Stimulated activated CD4-positive, alpha-beta T cell treated with anti-CD3 and anti-CD28 coated beads, TNF-alpha, amount 100 ng/mL, for 48 hours (primary cell): ENCODE measurements at regions not wholly inside any gene's neighbourhood (a gene's known extent, or its start where the extent isn't known, plus 50 kb on each side); places are given as distances from the start of the nearest gene placed in this dataset.

Experiments
- DNase-seq, 3 donors: peaks; one replicate each; pipeline ENCODE4 v3.0.0-alpha.2; 2020; ENCODE audit warnings: low read depth in 3 of 3

DNA sequence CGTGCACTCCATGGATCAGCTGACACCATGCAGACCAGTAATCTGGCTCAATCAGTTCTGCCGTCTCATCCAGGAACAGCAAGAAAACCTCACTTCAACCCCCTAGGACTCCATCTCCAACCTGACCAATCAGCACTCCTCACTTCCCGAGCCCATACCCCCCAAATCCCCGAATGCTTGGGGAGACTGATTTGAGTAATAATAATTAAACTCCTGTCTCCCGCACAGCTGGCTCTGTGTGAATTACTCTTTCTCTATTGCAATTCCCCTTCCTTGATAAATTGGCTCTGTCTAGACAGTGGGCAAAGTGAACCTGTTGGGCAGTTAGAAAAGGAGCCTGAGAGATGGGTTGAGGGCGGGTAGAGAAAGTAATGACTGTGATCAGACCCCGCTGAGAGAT is 320.0 kb downstream of the HAPSTR1 start:
- DNase-seq, result no peak

DNA sequence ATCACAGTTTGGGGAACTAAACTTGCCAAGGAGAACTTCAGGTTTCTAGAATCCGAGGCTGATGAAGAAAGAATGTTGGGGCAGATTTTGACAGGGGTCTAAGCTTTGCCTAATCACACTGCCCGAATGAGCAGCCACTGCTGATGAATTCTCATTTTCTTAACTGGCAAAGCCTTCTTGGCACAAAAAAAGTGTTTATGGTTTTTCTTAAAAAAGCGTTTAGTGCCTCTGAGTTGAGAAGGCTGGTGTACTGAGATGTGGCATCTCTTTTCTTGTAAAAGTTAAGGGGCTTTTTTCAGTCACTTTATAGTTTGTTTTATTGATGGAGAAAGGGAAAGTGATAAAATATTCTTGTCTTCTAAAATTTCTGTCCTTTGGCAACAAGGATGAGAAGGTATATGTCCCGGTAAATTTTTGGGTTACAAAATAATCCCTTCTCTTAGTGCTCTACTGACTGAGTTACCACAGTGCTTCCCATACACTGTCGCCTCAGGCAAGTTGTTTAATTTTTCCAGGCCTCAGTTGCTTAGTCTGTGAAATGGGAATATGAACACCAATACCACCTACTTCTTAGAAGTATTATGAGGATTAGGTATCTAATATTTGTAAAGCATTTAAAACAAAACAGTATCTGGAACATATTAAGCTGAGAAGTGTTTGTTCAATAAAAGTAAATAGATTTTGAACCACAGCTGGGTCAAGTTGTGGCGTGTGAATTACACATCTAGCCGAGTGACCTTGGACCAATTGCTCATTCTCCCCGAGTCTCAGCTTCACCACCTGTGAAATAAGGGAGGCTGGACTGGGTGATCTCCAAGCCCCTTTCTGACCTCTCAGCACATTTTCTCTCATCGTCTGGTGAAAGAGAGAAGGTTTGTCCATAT is 320.8 kb downstream of the HAPSTR1 start:
- no peak for DNase-seq

DNA sequence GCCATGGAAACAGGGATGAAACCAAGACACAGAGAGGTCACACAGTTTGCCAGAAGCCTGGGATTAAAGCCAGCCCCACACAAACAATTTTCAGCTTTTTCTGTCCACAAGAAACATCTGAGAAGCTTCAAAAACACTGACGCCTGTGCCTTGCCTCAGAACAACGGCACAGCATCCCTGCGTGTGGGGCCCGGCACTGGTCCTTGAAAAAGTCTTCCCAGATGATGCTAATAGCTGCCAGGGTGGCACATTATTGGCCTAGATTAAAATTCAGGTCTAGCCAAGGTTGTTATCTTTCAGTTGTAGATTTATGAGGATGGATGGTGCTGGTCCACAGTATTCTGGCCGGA is 321.4 kb downstream of the HAPSTR1 start:
- no peak for DNase-seq

DNA sequence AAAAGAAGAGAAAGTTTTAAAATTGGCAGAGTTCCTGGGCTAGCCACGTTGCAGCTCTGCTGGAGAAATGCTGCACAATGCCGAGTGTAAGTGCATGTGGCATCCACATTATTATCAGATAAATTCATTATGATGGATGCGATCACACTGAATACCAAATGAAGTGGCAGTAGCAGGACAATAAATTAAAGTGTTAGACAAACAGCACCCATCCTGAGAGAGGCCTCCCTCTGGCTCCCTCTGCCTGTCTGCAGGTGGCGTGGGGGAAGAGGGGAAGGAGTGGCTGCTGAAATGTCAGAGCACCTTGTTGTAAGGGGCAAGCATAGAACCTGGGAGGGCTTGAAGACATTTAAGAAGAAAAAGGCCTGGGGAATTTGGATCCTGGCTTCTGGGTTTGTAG is 324.1 kb downstream of the HAPSTR1 start:
- DNase-seq, result no peak

DNA sequence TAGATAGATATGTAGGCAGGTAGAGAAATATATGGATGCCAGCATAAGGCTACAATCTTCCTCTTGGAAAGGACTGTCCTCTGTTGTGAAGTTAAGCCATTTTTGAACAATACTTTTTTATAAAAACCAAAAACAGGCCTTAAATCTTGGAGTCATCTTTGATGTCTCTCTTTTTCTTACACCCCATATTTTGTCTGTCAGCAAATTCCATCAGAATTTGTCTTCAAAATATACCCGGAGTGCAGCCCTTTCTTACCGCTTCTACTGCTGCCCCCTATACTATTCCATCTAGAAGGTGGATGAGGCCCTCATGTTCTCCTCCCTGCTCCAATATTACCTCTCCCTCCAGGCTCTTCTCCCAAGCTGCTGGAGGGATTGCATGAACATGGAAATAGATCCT is 326.5 kb downstream of the HAPSTR1 start:
- no peak for DNase-seq

DNA sequence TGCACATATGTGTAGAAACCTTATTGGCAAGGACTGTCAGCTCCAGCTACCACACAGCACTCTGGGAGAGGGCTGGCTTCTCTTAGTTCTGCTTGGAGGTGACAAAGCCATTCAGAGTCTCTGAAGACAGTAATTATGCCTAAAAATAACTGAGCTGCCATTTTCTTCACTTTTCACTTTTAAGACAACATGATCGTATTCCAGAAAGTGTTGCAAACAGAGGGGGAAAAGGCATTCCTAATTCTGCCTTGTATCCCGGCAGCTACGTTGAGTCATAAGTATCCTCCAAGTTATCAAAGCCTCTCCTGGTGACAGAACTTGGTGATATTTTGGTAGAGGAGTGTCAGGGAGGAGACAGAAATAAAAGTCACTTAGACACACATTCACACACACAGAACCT is 327.7 kb downstream of the HAPSTR1 start:
- no peak for DNase-seq

DNA sequence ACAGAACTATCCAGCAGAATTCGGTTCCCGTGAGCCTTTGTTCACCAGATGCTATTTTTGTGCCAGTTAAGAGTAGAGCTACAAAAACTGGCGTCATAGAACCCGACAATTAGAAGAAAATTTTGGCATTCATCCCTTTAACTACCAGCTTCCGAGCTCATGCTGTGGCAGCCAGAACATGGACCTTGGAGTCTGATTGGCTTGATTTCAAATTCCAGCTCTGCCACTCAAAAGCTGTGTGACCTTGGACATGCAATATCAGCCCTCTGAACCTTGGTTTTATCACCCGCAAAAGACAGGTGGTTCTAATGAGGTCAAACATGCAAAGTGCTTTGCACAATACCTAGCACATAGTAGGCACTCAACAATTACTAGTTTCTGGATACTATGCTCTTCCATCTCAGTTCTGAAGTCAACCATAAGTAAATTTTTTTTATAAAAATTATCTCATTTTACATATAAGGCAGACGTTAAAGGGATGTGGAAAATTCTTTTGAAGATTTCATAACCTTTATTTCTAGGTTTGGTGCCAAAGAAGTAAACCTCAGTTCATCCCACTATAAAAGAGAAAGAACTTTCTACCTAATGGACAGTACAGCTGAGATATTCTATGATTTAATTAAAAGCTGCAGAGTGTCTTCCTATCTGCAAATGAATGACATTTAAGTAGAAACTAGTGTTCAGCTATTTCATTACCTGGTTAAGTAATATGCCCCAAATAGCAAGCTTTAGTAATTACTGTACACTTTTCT is 331.5 kb downstream of the HAPSTR1 start:
- DNase-seq, result no peak

DNA sequence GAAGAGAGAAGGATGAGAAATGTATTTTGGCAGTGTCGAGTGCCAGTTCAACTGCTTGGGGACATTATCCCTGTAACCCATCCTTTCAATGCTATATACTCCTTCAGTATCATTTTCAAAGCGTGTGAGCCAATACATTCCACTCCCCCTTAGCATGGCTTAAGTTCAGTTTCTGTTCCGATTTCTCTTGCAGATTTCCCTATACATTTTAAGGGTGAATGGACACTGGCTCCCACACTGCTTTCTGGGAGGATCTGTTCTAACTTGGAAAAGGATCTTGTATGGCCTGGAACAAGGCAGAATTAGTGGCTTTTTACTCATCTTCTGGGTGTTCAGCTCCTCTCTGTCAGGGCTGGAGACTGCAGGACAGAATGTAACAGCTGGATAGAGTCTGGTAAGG is 333.8 kb downstream of the HAPSTR1 start:
- DNase-seq, result no peak

DNA sequence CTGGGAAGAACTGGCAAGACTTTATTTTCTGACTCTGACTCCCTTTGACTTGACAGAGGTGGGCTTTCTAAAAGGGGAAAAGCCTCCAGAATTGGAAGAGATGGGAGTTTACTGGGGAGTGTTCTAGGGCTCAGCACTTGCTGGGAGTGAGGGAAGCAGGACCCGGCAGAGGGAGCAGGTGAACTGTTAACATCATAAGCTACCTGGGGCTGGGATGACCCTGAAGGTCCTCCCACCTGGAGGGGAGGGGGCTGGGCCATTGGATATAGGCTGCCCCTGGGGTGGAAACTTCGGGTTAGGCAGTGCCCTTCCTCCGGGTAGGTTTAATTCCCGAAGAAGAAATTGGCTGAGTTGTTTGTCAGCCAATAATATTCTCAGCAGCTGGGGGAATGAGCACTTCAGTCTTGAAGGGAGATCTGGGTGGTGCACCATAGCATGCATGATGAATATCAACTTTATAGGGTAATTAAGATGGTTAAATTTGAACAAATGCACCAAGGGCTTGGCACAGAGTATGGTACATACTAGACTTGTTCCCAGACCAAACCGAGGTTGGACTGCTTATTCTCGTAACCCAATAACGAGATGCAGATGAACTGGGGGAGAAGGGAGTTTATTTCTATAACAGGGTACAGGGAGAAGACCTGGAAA is 337.0 kb downstream of the HAPSTR1 start:
- no peak for DNase-seq

DNA sequence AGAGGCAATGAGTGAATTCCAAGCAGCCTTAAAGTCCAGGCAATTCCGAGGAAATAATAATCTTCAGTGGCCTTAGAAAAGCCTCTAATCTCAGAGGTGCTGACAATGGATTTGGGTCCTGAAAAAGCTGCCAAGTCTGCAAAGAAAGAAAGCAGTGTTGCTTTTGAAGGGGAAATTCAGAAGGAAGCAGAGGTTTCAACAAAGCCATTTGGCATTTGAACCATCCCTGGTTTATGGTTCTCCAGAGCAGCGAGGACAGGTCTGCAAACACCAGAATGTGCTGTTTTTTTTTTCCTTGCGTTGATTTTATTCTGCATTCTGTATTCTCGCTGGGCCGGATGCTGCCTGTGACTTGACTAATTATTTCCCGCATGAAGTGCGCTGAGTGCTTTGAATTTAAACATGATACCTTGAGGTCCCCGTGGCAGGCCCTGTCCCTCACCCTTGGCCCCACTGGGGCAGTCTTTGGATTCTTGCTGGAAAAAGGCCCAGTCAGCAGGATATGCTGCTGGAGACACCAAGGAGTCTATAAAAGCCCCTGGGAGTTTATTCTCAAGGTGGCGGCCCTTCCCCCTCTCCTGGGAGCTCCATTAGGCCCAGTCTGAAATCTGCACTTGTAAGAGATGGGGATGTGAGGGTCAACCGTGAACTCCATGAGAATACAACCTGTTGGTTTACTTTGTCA is 338.3 kb downstream of the HAPSTR1 start:
- no peak for DNase-seq

DNA sequence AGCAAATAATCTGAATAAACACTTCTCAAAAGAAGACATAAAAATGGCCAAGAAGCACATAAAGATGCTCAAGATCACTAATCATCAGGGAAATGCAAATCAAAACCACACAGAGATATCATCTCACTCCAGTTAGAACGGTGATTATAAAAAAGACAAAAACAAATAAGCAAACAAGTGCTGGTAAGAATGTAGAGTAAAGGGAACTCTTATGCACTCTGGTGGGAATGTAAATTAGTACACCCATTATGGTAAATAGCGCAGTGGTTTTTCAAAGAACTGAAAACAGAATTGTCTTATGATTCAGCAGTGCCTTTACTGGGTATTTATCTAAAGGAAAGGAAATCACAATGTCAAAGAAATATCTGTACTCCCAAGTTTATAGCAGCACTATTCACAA is 343.2 kb downstream of the HAPSTR1 start:
- DNase-seq, result no peak

DNA sequence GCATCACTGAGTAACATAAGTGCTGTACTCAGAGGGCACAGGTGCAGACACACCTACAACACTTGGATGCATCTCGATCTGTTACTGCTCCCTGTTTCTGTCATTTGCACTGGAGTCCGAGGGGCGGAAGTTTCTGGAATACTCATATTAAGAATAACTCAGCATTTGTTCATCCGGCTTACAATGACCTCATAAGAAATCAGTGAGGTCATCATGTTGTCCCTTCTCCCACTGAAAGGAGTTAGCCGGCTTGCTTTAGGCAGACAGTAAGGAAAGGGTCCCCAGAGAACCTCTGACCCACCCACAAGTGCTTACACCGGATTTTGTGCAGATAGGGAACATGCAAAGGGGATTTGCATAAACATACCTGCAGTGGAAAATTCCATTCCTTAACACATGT is 344.7 kb downstream of the HAPSTR1 start:
- no peak for DNase-seq

DNA sequence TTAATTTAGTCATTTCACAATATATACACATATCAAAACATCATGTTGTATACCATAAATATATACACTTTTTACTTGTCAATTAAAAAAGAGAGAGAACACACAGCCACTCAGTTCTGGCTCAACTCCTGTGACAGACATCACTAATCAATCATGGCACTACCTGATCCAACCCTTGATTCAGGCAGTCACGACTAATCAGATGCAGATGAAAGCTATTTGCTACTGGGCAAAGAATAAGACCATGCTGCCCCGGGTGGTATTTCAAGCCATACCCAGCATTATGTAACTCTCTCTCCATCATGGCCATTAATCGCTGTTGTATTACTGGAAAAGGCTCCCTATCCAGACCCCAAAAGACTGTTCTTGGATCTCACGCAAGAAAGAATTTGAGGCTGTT is 345.7 kb downstream of the HAPSTR1 start:
- no peak for DNase-seq

DNA sequence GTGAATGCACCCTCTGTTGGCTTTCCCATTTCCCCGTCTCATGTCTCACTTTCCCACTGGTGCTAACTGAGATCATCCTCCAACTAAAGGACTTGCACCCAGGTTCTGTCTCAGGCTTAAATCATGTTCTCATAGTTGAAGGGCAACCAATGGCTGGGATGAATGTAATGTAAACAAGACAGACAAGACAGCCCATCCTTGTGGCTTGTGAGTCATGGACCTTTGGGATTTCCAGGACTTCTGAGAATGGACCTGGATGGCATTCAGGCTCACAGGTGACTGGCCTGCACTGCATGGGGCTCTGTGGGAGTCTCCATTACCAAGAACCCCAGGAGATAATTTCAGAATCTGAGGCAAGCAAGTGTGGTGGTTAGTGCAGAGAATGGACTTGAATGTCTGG is 347.5 kb downstream of the HAPSTR1 start:
- DNase-seq, result no peak

DNA sequence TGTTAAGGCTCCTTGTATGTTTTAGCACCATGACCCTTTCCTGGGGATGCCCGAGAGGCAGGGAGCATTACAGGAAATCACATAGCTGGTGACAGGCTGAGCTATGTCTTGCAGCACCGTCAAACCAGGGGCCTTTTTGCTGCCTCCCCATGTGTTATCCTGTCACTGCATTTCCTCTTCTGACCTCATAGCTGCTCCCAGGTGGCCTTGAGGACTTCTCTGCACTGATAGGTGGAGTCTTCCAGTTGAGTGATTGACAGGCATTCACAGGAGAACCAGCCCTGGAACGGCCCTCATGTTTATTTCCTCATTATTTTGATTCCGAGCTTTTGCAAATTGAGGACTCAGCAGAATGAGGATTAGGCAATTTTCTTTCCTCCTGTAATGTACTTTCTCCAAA is 349.6 kb downstream of the HAPSTR1 start:
- DNase-seq, result no peak

DNA sequence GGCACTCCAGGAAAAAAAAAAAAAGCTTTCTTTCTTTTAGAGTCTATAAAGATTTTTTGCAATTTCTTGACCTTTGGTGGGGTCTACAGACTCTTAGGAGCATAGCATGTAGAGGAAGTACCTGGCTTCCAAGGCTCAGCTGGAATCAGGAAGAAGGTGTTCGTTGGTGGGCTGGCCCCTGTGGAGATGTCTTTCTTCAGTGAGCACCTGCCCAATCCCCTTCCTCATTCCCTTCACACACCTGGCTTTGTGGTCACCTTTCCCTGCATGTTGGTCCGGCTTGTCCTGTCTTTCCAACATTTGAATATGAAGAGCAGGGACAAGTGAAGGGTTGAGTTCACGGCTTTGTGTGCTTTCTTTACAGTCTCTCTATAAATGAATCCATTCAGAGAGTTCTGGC is 352.4 kb downstream of the HAPSTR1 start:
- no peak for DNase-seq

DNA sequence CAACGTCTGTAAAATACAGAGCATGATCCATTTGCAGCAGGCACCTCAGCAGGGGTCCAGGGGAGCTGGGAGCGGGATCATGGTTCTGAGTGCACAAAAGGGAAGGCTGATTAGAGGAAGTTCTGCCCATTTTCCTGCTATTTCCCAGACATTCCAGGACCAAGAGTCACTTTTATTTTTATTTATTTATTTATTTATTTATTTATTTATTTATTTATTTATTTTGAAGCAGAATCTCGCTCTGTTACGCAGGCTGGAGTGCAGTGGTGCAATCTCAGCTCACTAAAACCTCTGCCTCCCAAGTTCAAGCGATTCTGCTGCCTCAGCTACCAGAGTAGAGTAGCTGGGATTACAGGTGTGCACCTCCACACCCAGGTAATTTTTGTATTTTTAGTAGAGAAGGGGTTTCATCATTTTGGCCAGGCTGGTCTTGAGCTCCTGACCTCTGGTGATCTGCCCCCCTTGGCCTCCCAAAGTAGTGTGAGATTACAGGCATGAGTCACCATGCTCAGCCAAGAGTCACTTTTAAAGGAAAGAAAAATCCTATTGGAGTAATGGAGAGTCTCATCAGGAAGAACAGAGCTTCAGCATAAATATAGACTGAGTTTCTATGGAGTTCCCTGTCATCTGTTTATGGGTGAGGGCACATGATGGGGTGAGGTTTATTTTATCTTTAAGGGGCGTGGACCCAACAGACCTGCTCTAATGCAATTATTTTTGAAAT is 355.2 kb downstream of the HAPSTR1 start:
- no peak for DNase-seq

DNA sequence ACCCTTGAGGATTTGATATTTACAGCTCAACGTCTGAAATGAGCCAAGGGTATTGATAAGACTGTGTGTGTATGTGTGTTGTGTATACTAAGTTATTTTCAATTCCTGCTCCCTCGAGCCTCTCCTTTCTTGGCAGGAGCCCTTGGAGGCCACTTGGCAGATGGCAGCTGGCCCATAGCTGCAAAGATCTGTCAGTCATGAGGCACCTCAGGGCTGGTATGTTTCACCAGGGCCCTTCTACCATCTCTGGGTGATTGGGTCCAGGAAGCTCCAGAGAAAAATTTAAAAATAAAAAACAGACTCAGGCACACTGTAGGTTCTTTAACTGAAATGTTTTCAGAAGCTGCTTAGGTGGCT is 355.7 kb downstream of the HAPSTR1 start:
- DNase-seq, result no peak

DNA sequence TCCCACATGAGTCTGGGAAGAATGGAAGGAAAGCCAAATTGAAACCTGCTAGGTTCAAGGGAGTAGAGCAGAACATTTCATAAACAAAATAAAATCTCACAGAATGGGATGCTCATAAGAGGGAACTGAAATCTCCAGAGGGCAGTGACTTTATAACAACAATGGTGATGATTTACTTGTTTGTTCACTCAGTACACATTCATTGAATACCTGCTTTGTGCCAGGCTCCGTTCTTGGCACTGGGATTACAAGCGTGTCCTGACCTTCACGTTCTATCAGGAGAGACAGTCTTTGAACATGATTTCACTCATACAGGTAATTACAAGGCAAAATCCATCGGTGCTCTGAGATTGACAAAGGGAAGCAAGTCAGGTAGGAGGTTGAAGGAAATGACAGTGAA is 356.3 kb downstream of the HAPSTR1 start:
- no peak for DNase-seq

DNA sequence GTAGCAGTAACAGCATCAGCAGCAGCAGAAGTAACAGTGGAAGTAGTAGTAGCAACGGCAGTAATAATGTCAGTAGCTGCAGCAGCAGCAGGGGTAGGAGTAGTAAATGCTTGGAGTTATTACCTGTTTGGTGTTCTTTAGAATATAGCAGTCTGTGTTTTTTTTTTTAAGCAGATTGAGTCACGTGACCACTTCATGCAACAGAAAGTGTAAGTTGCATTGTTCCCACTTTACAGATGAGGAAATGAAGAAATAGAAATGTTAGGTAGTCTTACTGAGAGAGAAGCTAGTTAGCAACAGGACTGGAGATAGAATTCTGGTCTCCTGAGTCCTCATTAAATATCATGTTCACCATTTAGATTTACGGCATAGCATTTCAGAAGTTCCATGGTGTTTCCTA is 358.2 kb downstream of the HAPSTR1 start:
- DNase-seq, result no peak

DNA sequence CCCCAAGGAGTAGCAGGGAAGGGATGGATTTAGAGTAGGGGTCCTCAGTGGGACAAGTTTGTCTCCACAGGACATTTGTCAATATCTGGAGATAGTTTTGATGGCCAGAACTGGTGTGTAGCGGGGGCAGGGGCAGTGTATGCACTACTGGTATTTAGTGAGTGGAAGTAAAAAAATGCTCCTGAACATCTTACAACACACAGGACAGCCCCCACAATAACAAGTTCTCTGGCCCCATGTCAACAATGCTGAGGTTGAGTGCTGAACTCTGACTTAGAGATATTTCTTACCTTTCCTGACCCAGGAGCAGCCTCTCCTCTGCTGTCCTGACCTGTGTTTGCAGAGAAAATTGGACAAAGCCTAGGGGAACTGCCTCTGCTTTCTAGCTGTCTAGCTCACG is 365.8 kb downstream of the HAPSTR1 start:
- no peak for DNase-seq

DNA sequence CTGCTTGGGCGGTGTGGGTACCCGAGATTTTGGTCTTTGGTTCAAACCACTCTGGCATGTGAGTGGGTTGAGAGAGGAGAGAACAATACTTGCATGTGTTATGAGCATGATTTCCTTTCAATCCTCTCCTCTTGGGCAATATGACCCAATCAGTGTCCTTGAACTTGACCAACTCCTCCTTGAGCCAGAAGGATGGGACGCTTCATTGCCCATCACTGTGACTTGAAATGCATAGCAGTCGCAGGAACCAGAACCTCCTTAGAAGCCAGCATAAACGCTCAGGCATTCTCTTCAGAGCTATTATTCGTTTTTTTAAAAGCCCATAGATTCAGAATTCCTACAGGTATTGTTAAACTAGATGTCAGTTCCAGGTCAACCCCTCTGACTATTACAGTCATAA is 367.4 kb downstream of the HAPSTR1 start:
- DNase-seq, result no peak
